ENCODE measurements at regions not wholly inside any gene's neighbourhood (a gene's known extent, or its start where the extent isn't known, plus 50 kb on each side); places are given as distances from the start of the nearest gene placed in this dataset.

- no peak for DNase-seq (ENCODE audit: low read depth, low spot score)
- no peaks in the 10 kb centered on the region for H3K9me3 ChIP-seq (ENCODE audit: control insufficient read depth, insufficient read depth, low read depth, low read length)
- no peaks in the 10 kb centered on the region for H3K36me3 ChIP-seq (ENCODE audit: control insufficient read depth, insufficient read depth, low read length)
- intact Hi-C loops (cut with micrococcal nuclease; ENCODE audit: unreplicated experiment), result no loop called here
- no TSS peak for BruUV-seq (replicated peaks)
- ATAC-seq, result no peak
- CTCF ChIA-PET, result no interaction called here
- H3K27me3 ChIP-seq (ENCODE audit: control insufficient read depth, insufficient read depth, low read length), result no peaks in the 10 kb centered on the region
- in situ Hi-C loops (cut with HindIII; ENCODE audit: low pct_unique_long_range_greater_than_20kb, low sequenced_read_pairs), result no loop called here
- no peaks in the 10 kb centered on the region for H3K4me1 ChIP-seq (ENCODE audit: control insufficient read depth, insufficient read depth, low read length)
- POLR2A ChIA-PET, result no interaction called here
- no peak for TF ChIP-seq POLR2AphosphoS5 (IDR thresholded peaks at IDR 0.05; ENCODE audit: low read depth, low read length)
- TF ChIP-seq CTCF (IDR thresholded peaks at IDR 0.05), result no peak
- no peak for TF ChIP-seq REST (IDR thresholded peaks at IDR 0.05; ENCODE audit: insufficient read depth in 1 of 2, low read depth in 2 of 2, low read length in 1 of 2)
- no peak for TF ChIP-seq SIN3A (IDR thresholded peaks at IDR 0.05; ENCODE audit: borderline replicate concordance, insufficient read depth, low read depth, low read length)
- TF ChIP-seq TCF7L2 (IDR thresholded peaks at IDR 0.05; ENCODE audit: low read depth, low read length), result no peak
- no peak overlapping the region for H3K4me3 ChIP-seq (ENCODE audit: low read depth in 2 of 2, low read length in 2 of 2)
- no peak overlapping the region for H3K27ac ChIP-seq (ENCODE audit: low read length)
Observed at GRCh38 chr22:47848184-47848920, 1085.9 kb downstream of the TBC1D22A start.

- Histone ChIP-seq H3K4me3 (ENCODE audit: low read depth in 2 of 2, low read length in 2 of 2) (no peak overlapping the region), H3K9me3 (ENCODE audit: control insufficient read depth, insufficient read depth, low read depth, low read length) (no peaks in the 10 kb centered on the region), H3K27ac (ENCODE audit: low read length) (no peak overlapping the region), H3K4me1 (ENCODE audit: control insufficient read depth, insufficient read depth, low read length) (no peaks in the 10 kb centered on the region), H3K36me3 (ENCODE audit: control insufficient read depth, insufficient read depth, low read length) (no peaks in the 10 kb centered on the region), H3K27me3 (ENCODE audit: control insufficient read depth, insufficient read depth, low read length) (no peaks in the 10 kb centered on the region)
- BruUV-seq (replicated peaks), result no TSS peak
- in situ Hi-C loops (cut with HindIII; ENCODE audit: low pct_unique_long_range_greater_than_20kb, low sequenced_read_pairs) (no loop called here), intact Hi-C loops (cut with micrococcal nuclease; ENCODE audit: unreplicated experiment) (no loop called here)
- POLR2A ChIA-PET, result no interaction called here
- TF ChIP-seq POLR2AphosphoS5 (IDR thresholded peaks at IDR 0.05; ENCODE audit: low read depth, low read length), result no peak
- no peak for TF ChIP-seq REST (IDR thresholded peaks at IDR 0.05; ENCODE audit: insufficient read depth in 1 of 2, low read depth in 2 of 2, low read length in 1 of 2)
- TF ChIP-seq SIN3A (IDR thresholded peaks at IDR 0.05; ENCODE audit: borderline replicate concordance, insufficient read depth, low read depth, low read length), result no peak
- TF ChIP-seq CTCF (IDR thresholded peaks at IDR 0.05), result no peak
- no peak for TF ChIP-seq TCF7L2 (IDR thresholded peaks at IDR 0.05; ENCODE audit: low read depth, low read length)
- CTCF ChIA-PET, result no interaction called here
- ATAC-seq, result no peak
- no peak for DNase-seq (ENCODE audit: low read depth, low spot score)
Observed at GRCh38 chr22:47847131-47847890, 1084.9 kb downstream of the TBC1D22A start.

Data from Panc1 (cell line).